ENCODE measurements at regions not wholly inside any gene's neighbourhood (a gene's known extent, or its start where the extent isn't known, plus 50 kb on each side); places are given as distances from the start of the nearest gene placed in this dataset.

GRCh38 chr14:86299994-86300393, 770.0 kb downstream of the FLRT2 start:
- Histone ChIP-seq H3K27me3 (ENCODE audit: control insufficient read depth, insufficient read depth) (no peaks in the 10 kb centered on the region), H3K4me1 (ENCODE audit: control insufficient read depth, insufficient read depth, low read length) (no peaks in the 10 kb centered on the region), H3K4me3 (ENCODE audit: low read length) (no peak overlapping the region), H3K27ac (ENCODE audit: low read length) (no peak overlapping the region), H3K9me3 (ENCODE audit: control insufficient read depth, low read length) (no peaks in the 10 kb centered on the region)
- WGBS = 69% methylated on average over 3 of the region's 3 CpGs
- intact Hi-C loops (cut with DNase I) = no loop called here
- no peak for ATAC-seq
- no peak for DNase-seq

GRCh38 chr14:86296173-86296572, 766.2 kb downstream of the FLRT2 start:
- no peaks in the 10 kb centered on the region for H3K9me3 ChIP-seq (ENCODE audit: control insufficient read depth, low read length)

DNA sequence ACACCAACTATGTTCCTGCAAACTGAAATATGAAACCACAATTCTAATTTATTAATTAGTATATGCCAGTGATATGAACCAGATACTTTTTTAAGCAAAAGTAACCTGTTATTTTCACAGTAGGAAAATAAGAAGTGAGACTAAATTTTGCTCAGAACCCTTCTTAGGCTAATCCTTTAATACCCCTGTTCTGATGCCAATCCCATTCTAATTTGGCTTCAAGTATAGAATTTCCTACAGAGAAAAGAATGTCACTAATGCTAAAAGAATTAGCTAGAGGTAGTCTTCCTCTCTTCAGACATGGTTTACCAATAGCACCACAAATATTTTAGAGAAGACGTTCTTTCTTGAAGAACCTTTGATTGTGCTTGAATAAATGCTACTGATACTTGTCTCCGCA, 758.4 kb downstream of the FLRT2 start:
- Histone ChIP-seq H3K27ac (ENCODE audit: low read length) (no peak overlapping the region), H3K9me3 (ENCODE audit: control insufficient read depth, low read length) (no peaks in the 10 kb centered on the region), H3K4me1 (ENCODE audit: control insufficient read depth, insufficient read depth, low read length) (no peaks in the 10 kb centered on the region), H3K4me3 (ENCODE audit: low read length) (no peak overlapping the region), H3K27me3 (ENCODE audit: control insufficient read depth, insufficient read depth) (no peaks in the 10 kb centered on the region)
- 92% methylated on average over 2 of the region's 2 CpGs for WGBS
- intact Hi-C loops (cut with DNase I) = no loop called here
- ATAC-seq (no peak), DNase-seq (no peak)

More at GRCh38 chr14:86296173-86296572, 766.2 kb downstream of the FLRT2 start:
- H3K27me3 ChIP-seq (ENCODE audit: control insufficient read depth, insufficient read depth) = no peaks in the 10 kb centered on the region
- no peaks in the 10 kb centered on the region for H3K4me1 ChIP-seq (ENCODE audit: control insufficient read depth, insufficient read depth, low read length)
- 76% methylated on average over 1 of the region's 1 CpG for WGBS
- no peak for ATAC-seq
- intact Hi-C loops (cut with DNase I) = no loop called here
- no peak overlapping the region for H3K4me3 ChIP-seq (ENCODE audit: low read length)
- DNase-seq = no peak
- H3K27ac ChIP-seq (ENCODE audit: low read length) = no peak overlapping the region

DNA sequence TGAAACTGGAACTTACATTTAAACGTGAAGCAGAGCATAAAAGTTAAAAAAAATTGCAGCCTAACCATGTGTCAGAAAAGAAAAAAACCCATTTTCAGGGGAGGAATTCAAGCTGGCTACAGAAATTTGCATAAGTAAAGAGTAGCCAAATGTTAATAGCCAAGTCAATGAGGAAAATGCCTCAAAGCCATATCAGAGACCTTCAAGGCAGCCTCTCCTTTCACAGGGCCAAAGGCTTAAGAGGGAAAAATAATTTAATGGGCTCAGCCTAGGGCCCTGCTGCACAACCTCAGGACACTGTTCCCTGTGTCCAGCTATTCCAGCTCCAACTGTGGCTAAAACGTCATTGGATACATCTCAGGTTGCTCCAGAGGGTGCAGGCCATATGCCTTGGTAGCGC, 749.5 kb downstream of the FLRT2 start:
- ATAC-seq (no peak), DNase-seq (no peak)
- intact Hi-C loops (cut with DNase I) = no loop called here
- WGBS = 71% methylated on average over 3 of the region's 3 CpGs
- Histone ChIP-seq H3K27me3 (ENCODE audit: control insufficient read depth, insufficient read depth) (no peaks in the 10 kb centered on the region), H3K9me3 (ENCODE audit: control insufficient read depth, low read length) (no peaks in the 10 kb centered on the region), H3K27ac (ENCODE audit: low read length) (no peak overlapping the region), H3K4me3 (ENCODE audit: low read length) (no peak overlapping the region), H3K4me1 (ENCODE audit: control insufficient read depth, insufficient read depth, low read length) (no peaks in the 10 kb centered on the region)

GRCh38 chr14:86257973-86258372, 728.0 kb downstream of the FLRT2 start:
- 63% methylated on average over 2 of the region's 2 CpGs for WGBS

GRCh38 chr14:86243158-86243557, 713.2 kb downstream of the FLRT2 start:
- Histone ChIP-seq H3K9me3 (ENCODE audit: control insufficient read depth, low read length) (no peaks in the 10 kb centered on the region), H3K27ac (ENCODE audit: low read length) (no peak overlapping the region), H3K27me3 (ENCODE audit: control insufficient read depth, insufficient read depth) (no peaks in the 10 kb centered on the region), H3K4me1 (ENCODE audit: control insufficient read depth, insufficient read depth, low read length) (no peaks in the 10 kb centered on the region), H3K4me3 (ENCODE audit: low read length) (no peak overlapping the region)
- intact Hi-C loops (cut with DNase I) = no loop called here
- DNase-seq (no peak), ATAC-seq (no peak)

More at GRCh38 chr14:86257973-86258372, 728.0 kb downstream of the FLRT2 start:
- Histone ChIP-seq H3K27ac (ENCODE audit: low read length) (no peak overlapping the region), H3K9me3 (ENCODE audit: control insufficient read depth, low read length) (no peaks in the 10 kb centered on the region), H3K27me3 (ENCODE audit: control insufficient read depth, insufficient read depth) (no peaks in the 10 kb centered on the region), H3K4me3 (ENCODE audit: low read length) (no peak overlapping the region), H3K4me1 (ENCODE audit: control insufficient read depth, insufficient read depth, low read length) (no peaks in the 10 kb centered on the region)
- no peak for DNase-seq
- no peak for ATAC-seq
- intact Hi-C loops (cut with DNase I) = no loop called here

GRCh38 chr14:86237733-86238132, 707.8 kb downstream of the FLRT2 start:
- intact Hi-C loops (cut with DNase I) = no loop called here

GRCh38 chr14:86221755-86222154, 691.8 kb downstream of the FLRT2 start:
- DNase-seq (no peak), ATAC-seq (no peak)
- WGBS = 29% methylated on average over 3 of the region's 3 CpGs
- no peaks in the 10 kb centered on the region for H3K27me3 ChIP-seq (ENCODE audit: control insufficient read depth, insufficient read depth)
- intact Hi-C loops (cut with DNase I) = no loop called here
- H3K9me3 ChIP-seq (ENCODE audit: control insufficient read depth, low read length) = no peaks in the 10 kb centered on the region
- H3K27ac ChIP-seq (ENCODE audit: low read length) = no peak overlapping the region
- H3K4me3 ChIP-seq (ENCODE audit: low read length) = no peak overlapping the region
- no peaks in the 10 kb centered on the region for H3K4me1 ChIP-seq (ENCODE audit: control insufficient read depth, insufficient read depth, low read length)

More at GRCh38 chr14:86237733-86238132, 707.8 kb downstream of the FLRT2 start:
- no peak overlapping the region for H3K27ac ChIP-seq (ENCODE audit: low read length)
- no peak overlapping the region for H3K4me3 ChIP-seq (ENCODE audit: low read length)
- DNase-seq (no peak), ATAC-seq (no peak)
- no peaks in the 10 kb centered on the region for H3K9me3 ChIP-seq (ENCODE audit: control insufficient read depth, low read length)
- WGBS = 46% methylated on average over 4 of the region's 4 CpGs
- H3K27me3 ChIP-seq (ENCODE audit: control insufficient read depth, insufficient read depth) = no peaks in the 10 kb centered on the region
- H3K4me1 ChIP-seq (ENCODE audit: control insufficient read depth, insufficient read depth, low read length) = no peaks in the 10 kb centered on the region

- H3K27me3 ChIP-seq (ENCODE audit: control insufficient read depth, insufficient read depth) = no peaks in the 10 kb centered on the region
- no peaks in the 10 kb centered on the region for H3K4me1 ChIP-seq (ENCODE audit: control insufficient read depth, insufficient read depth, low read length)
- intact Hi-C loops (cut with DNase I) = no loop called here
- ATAC-seq (no peak), DNase-seq (no peak)
- no peak overlapping the region for H3K27ac ChIP-seq (ENCODE audit: low read length)
- 55% methylated on average over 3 of the region's 3 CpGs for WGBS
- H3K4me3 ChIP-seq (ENCODE audit: low read length) = no peak overlapping the region
- H3K9me3 ChIP-seq (ENCODE audit: control insufficient read depth, low read length) = no peaks in the 10 kb centered on the region
Measured at GRCh38 chr14:86221000-86221399, 691.1 kb downstream of the FLRT2 start.

DNA sequence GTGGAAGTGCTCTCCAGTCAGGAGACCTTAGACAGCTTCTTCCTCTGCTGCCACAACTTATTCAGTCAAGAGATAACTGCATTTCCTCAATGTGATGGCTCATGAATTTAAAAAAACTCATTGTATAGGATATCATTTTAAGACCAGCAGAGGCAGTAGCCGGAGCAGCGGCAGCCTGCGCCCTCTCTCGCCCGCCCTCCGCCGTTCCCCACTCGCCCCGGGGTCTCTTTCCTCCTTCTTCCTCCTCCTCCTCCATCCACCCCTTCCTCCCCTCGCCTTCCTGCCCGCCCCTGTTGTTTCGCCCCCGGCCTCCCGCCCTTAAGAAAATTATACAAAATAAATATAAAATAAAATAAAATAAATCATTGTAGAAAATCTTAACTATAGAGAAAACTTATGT, 687.6 kb downstream of the FLRT2 start:
- Histone ChIP-seq H3K4me3 (ENCODE audit: low read length) (no peak overlapping the region), H3K4me1 (ENCODE audit: control insufficient read depth, insufficient read depth, low read length) (no peaks in the 10 kb centered on the region), H3K27me3 (ENCODE audit: control insufficient read depth, insufficient read depth) (no peaks in the 10 kb centered on the region), H3K27ac (ENCODE audit: low read length) (no peak overlapping the region), H3K9me3 (ENCODE audit: control insufficient read depth, low read length) (no peaks in the 10 kb centered on the region)
- DNase-seq (no peak), ATAC-seq (no peak)
- intact Hi-C loops (cut with DNase I) = no loop called here
- WGBS = 57% methylated on average over 14 of the region's 14 CpGs

GRCh38 chr14:86203843-86204242, 673.9 kb downstream of the FLRT2 start:
- intact Hi-C loops (cut with DNase I) = no loop called here
- H3K27ac ChIP-seq (ENCODE audit: low read length) = no peak overlapping the region
- H3K4me1 ChIP-seq (ENCODE audit: control insufficient read depth, insufficient read depth, low read length) = no peaks in the 10 kb centered on the region
- WGBS = 77% methylated on average over 1 of the region's 1 CpG
- H3K27me3 ChIP-seq (ENCODE audit: control insufficient read depth, insufficient read depth) = no peaks in the 10 kb centered on the region
- ATAC-seq (no peak), DNase-seq (no peak)
- H3K9me3 ChIP-seq (ENCODE audit: control insufficient read depth, low read length) = no peaks in the 10 kb centered on the region
- no peak overlapping the region for H3K4me3 ChIP-seq (ENCODE audit: low read length)

DNA sequence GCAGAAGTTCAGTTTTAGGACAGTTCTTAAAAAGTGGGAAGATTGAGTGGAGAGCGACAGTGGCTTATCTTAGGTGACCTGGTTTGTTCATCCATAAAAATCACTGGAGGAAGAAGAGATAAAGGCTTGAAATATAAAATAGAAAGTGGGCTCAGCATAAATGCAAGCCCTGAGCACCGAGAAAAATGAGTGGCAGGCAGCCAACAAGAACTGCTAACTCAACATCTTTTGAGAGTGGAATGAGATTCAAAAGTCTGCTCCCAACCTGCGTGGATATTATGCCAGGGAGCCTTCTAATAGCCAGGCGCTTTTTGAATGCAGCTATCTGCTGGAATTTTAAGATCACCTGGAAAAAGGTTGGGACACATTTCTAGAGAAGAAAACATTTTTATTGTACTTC, 666.5 kb downstream of the FLRT2 start:
- 19% methylated on average over 4 of the region's 4 CpGs for WGBS
- no peak overlapping the region for H3K27ac ChIP-seq (ENCODE audit: low read length)
- no peak for ATAC-seq
- H3K27me3 ChIP-seq (ENCODE audit: control insufficient read depth, insufficient read depth) = no peaks in the 10 kb centered on the region
- no peaks in the 10 kb centered on the region for H3K9me3 ChIP-seq (ENCODE audit: control insufficient read depth, low read length)
- no peaks in the 10 kb centered on the region for H3K4me1 ChIP-seq (ENCODE audit: control insufficient read depth, insufficient read depth, low read length)
- intact Hi-C loops (cut with DNase I) = no loop called here
- peak in 1 of 3 donors; percentile 32 for DNase-seq
- no peak overlapping the region for H3K4me3 ChIP-seq (ENCODE audit: low read length)
